ENCODE measurements at regions not wholly inside any gene's neighbourhood (a gene's known extent, or its start where the extent isn't known, plus 50 kb on each side); places are given as distances from the start of the nearest gene placed in this dataset.

DNA sequence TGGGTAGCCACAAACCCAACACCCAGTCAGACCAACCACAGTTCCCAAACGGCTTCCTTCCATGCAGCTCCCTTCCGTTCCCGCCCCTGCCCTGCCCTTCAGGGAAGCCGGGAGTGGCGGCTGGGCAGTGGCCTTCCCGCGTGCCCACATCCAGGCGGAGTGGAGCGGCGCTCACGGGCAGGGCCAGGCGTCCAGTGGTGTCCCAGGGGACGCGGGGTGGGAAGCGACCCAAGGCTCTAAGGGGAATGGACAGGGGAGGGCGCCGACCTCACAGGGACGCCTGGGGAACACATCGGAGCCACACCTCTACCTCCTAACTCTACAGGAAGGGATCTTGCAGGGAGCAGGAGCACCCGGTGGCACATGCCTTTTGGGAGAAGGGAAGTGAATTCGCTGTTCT lies 225.9 kb upstream of the MGAT5 start:
- TF ChIP-seq, protein P1, sequence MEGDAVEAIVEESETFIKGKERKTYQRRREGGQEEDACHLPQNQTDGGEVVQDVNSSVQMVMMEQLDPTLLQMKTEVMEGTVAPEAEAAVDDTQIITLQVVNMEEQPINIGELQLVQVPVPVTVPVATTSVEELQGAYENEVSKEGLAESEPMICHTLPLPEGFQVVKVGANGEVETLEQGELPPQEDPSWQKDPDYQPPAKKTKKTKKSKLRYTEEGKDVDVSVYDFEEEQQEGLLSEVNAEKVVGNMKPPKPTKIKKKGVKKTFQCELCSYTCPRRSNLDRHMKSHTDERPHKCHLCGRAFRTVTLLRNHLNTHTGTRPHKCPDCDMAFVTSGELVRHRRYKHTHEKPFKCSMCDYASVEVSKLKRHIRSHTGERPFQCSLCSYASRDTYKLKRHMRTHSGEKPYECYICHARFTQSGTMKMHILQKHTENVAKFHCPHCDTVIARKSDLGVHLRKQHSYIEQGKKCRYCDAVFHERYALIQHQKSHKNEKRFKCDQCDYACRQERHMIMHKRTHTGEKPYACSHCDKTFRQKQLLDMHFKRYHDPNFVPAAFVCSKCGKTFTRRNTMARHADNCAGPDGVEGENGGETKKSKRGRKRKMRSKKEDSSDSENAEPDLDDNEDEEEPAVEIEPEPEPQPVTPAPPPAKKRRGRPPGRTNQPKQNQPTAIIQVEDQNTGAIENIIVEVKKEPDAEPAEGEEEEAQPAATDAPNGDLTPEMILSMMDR (IDR thresholded peaks at IDR 0.05): no peak
- no peak for TF ChIP-seq EZH2 (IDR thresholded peaks at IDR 0.05; ENCODE audit: borderline replicate concordance, insufficient read depth, low read depth, low read length, poor library complexity, severe bottlenecking)
- intact Hi-C loops (cut with micrococcal nuclease): no loop called here

GRCh38 chr2:134029418-134029817 lies 224.5 kb upstream of the MGAT5 start:
- H3K79me2 ChIP-seq (ENCODE audit: control insufficient read depth, insufficient read depth, low read length): no peaks in the 10 kb centered on the region
- no peaks in the 10 kb centered on the region for H3K36me3 ChIP-seq (replicated peaks in 1 of 2; ENCODE audit: control extremely low read depth in 1 of 2, control insufficient read depth in 1 of 2, extremely low read depth in 1 of 2, insufficient read depth in 2 of 2, low read length in 1 of 2)
- POLR2A ChIA-PET: no interaction called here
- ATAC-seq (ENCODE audit: low read depth): no peak
- peaks cover 7 to 10% of the 10 kb centered on the region in 2 donors for H3K4me1 ChIP-seq (ENCODE audit: control insufficient read depth in 2 of 2, insufficient read depth in 2 of 2, low read length in 2 of 2)
- CTCF ChIA-PET: no interaction called here
- intact Hi-C loops (cut with micrococcal nuclease): no loop called here
- H3K27ac ChIP-seq (ENCODE audit: low read length in 2 of 2): no peak overlapping the region
- no peaks in the 10 kb centered on the region for H4K20me1 ChIP-seq (ENCODE audit: control insufficient read depth, insufficient read depth, low read length, poor library complexity, severe bottlenecking)
- no peak overlapping the region for H2AFZ ChIP-seq (ENCODE audit: insufficient read depth, low read depth, low read length, poor library complexity, severe bottlenecking)
- Mint-ChIP-seq H3K27me3 (peaks cover 25% of the 10 kb centered on the region), H3K4me1 (peaks cover 19% of the 10 kb centered on the region), H3K9me3 (ENCODE audit: insufficient read depth) (no peaks in the 10 kb centered on the region), H3K27ac (no peak overlapping the region), H3K4me3 (no peak overlapping the region)
- no peak overlapping the region for H3K4me2 ChIP-seq (replicated peaks; ENCODE audit: low read depth, low read length, poor library complexity, severe bottlenecking)
- peaks cover 0 to 28% (median 13%) of the 10 kb centered on the region in 4 experiments for H3K27me3 ChIP-seq (replicated peaks in 1 of 4; ENCODE audit: control extremely low read depth in 1 of 4, control insufficient read depth in 3 of 4, insufficient read depth in 4 of 4, low read length in 3 of 4)
- H3K9ac ChIP-seq (ENCODE audit: low read length): no peak overlapping the region
- no peak for DNase-seq
- no peak overlapping the region for H3K4me3 ChIP-seq (ENCODE audit: control extremely low read depth in 1 of 5, extremely low read depth in 1 of 5, insufficient read depth in 1 of 5, low read depth in 2 of 5, low read length in 4 of 5)
- WGBS (ENCODE audit: insufficient coverage): 55% methylated on average over 3 of the region's 6 CpGs
- no peak for TF ChIP-seq EZH2 (IDR thresholded peaks at IDR 0.05; ENCODE audit: borderline replicate concordance, insufficient read depth, low read depth, low read length, poor library complexity, severe bottlenecking)
- TF ChIP-seq, protein P1 (IDR thresholded peaks at IDR 0.05): no peak
- H3K9me3 ChIP-seq (ENCODE audit: control extremely low read depth in 1 of 3, control insufficient read depth in 2 of 3, insufficient read depth in 1 of 3, low read length in 2 of 3): peaks cover 0 to 3% (median 0%) of the 10 kb centered on the region in 3 donors

More for the DNA sequence above, 225.9 kb upstream of the MGAT5 start:
- Histone ChIP-seq H3K36me3 (replicated peaks in 1 of 2; ENCODE audit: control extremely low read depth in 1 of 2, control insufficient read depth in 1 of 2, extremely low read depth in 1 of 2, insufficient read depth in 2 of 2, low read length in 1 of 2) (no peaks in the 10 kb centered on the region), H4K20me1 (ENCODE audit: control insufficient read depth, insufficient read depth, low read length, poor library complexity, severe bottlenecking) (no peaks in the 10 kb centered on the region), H3K4me2 (replicated peaks; ENCODE audit: low read depth, low read length, poor library complexity, severe bottlenecking) (peak overlapping the region; percentile 55), H3K9ac (ENCODE audit: low read length) (no peak overlapping the region), H2AFZ (ENCODE audit: insufficient read depth, low read depth, low read length, poor library complexity, severe bottlenecking) (no peak overlapping the region), H3K79me2 (ENCODE audit: control insufficient read depth, insufficient read depth, low read length) (no peaks in the 10 kb centered on the region), H3K27ac (ENCODE audit: low read length in 2 of 2) (no peak overlapping the region), H3K27me3 (replicated peaks in 1 of 4; ENCODE audit: control extremely low read depth in 1 of 4, control insufficient read depth in 3 of 4, insufficient read depth in 4 of 4, low read length in 3 of 4) (peaks cover 0 to 28% (median 13%) of the 10 kb centered on the region in 4 experiments), H3K9me3 (ENCODE audit: control extremely low read depth in 1 of 3, control insufficient read depth in 2 of 3, insufficient read depth in 1 of 3, low read length in 2 of 3) (peaks cover 0 to 3% (median 0%) of the 10 kb centered on the region in 3 donors), H3K4me1 (ENCODE audit: control insufficient read depth in 2 of 2, insufficient read depth in 2 of 2, low read length in 2 of 2) (peaks cover 7 to 10% of the 10 kb centered on the region in 2 donors), H3K4me3 (ENCODE audit: control extremely low read depth in 1 of 5, extremely low read depth in 1 of 5, insufficient read depth in 1 of 5, low read depth in 2 of 5, low read length in 4 of 5) (no peak overlapping the region)
- peaks cover 19% of the 10 kb centered on the region for H3K4me1 Mint-ChIP-seq
- peaks cover 25% of the 10 kb centered on the region for H3K27me3 Mint-ChIP-seq
- ChIA-PET POLR2A (interaction anchor here (0.6 kb wide), 1 partner anchor 144 kb away, joined by 3 read pairs; no protein-coding TSS in a partner anchor), CTCF (no interaction called here)
- ATAC-seq (ENCODE audit: low read depth): no peak
- H3K9me3 Mint-ChIP-seq (ENCODE audit: insufficient read depth): no peaks in the 10 kb centered on the region
- no peak for DNase-seq
- whole genome bisulfite sequencing (ENCODE audit: insufficient coverage): 15% methylated on average over 14 of the region's 21 CpGs
- no peak overlapping the region for H3K27ac Mint-ChIP-seq
- H3K4me3 Mint-ChIP-seq: no peak overlapping the region
